GM12872 (cell line): ENCODE measurements at regions not wholly inside any gene's neighbourhood (a gene's known extent, or its start where the extent isn't known, plus 50 kb on each side); places are given as distances from the start of the nearest gene placed in this dataset.

Experiments used
- CTCF ChIP-seq: IDR thresholded peaks from 3 replicates; pipeline ENCODE4 v1.5.1; 2011; ENCODE audit warnings: low read depth, mild to moderate bottlenecking, low read length, moderate library complexity; ENCODE audit not compliant: insufficient read depth

DNA sequence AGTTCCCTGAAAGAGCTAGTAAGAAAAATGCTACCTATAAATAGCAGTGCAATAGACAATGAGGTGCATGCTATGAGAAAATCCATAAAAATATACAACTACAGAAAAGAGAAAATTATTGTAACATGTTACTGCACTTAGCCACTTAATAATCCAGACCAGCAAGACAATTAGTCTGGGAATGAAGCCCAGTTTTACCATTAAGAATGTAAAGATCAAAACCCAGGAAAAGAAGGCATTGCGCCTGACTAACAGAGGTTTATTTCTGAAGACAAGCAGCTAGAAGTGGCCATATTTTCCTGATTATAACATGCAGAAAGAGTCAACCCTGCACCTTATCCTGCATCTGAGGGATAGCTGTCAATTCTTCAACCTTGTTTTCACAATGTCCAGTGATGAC is 276.4 kb upstream of the PRMT6 start:
- no peak for TF ChIP-seq CTCF

DNA sequence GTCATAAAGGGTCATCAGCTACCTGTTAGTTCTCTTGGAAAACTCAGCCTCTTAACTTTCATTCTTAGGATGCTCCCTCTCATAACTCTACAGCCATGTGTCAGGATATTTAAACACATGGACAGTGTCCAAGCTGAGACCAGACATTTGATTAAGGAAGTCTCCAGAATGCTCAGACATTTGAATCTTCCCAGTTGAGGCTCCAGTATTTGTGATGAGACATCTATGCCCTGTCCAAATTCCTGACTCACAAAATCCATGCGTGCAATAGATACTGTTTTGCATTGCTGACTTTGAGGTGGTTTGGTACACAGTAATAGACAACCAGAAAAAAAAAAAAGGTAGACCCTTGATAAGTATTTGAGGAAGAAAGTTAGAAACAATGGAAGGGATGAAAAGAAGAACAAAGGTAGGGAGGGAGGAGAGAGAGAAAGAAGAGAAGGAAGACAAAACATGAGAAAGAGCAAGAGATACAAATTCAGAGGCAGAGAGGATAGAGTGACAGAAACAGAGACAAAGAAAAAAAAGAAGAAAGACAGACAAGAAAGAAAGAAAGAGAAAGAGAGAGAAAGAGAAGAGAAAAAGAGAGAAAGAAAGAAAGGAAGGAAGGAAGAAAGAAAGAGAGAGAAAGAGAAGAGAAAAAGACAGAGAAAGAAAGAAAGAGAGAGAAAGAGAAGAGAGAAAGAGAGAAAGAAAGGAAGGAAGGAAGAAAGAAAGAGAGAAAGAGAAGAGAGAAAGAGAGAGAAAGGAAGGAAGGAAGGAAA is 275.5 kb upstream of the PRMT6 start:
- TF ChIP-seq CTCF: no peak

DNA sequence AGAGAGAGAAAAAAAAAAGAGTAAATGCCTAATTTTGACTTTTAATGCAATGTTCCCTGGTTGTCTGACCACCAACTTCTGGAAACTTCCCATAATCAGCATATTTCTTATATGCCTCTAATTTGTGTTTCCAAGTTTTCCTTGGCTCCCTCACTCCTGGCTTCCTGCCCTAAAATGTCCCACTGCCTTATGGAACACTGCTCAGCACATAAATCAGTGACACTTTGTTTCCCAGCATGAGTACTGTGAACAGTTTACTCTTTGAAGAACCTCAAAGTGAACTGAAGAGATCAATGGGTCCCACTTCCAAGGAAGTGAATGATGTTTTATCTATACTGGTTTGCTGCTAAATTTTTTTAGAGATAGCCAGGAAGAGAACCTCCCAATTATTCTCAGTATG is 271.3 kb upstream of the PRMT6 start:
- no peak for TF ChIP-seq CTCF

GRCh38 chr1:106787520-106787919 is 269.0 kb upstream of the PRMT6 start:
- TF ChIP-seq CTCF: no peak

DNA sequence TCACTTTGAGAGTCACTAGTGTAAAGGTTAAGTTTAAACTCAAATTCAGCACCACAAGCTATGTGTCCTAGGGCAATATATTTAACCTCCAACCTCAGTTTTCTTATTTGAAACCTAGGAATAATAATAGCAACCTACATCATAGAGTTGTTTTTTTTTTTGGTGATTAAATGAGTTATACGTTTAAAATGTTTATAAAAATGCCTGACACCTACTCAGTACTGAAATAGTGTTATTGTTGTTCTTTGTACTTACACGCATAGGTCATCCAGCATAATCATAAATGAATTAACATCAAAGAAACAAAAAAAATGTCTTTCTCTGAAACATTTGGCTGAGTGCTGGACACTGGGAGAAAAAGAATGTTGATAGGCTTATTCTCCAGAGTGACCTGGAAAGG is 266.8 kb upstream of the PRMT6 start:
- TF ChIP-seq CTCF: no peak

GRCh38 chr1:106791041-106791440 is 265.4 kb upstream of the PRMT6 start:
- TF ChIP-seq CTCF: no peak

GRCh38 chr1:106793651-106794050 is 262.8 kb upstream of the PRMT6 start:
- no peak for TF ChIP-seq CTCF
